Thymus (tissue), 11 donors: ENCODE measurements at regions not wholly inside any gene's neighbourhood (a gene's known extent, or its start where the extent isn't known, plus 50 kb on each side); places are given as distances from the start of the nearest gene placed in this dataset.

Experiments
- DNase-seq, 9 donors: peaks; one replicate each; pipeline ENCODE4 v3.0.0-alpha.2; 2013; ENCODE audit warnings: low spot score in 9 of 9, low read depth in 6 of 9, missing footprints in 1 of 9
- H3K27ac ChIP-seq, 2 donors: one replicate each; pipeline ENCODE4 v1.5.1; 2013; ENCODE audit warnings: control low read depth in 1 of 2, low read depth in 1 of 2, low read length in 1 of 2, mild to moderate bottlenecking in 1 of 2, moderate library complexity in 1 of 2
- H3K27me3 ChIP-seq, 2 donors: one replicate each; pipeline ENCODE4 v1.5.1; 2013; ENCODE audit warnings: low read length in 1 of 2; ENCODE audit not compliant: control insufficient read depth in 2 of 2, insufficient read depth in 1 of 2
- H3K36me3 ChIP-seq, 2 donors: one replicate each; pipeline ENCODE4 v1.5.1; 2013; ENCODE audit warnings: low read length in 1 of 2, mild to moderate bottlenecking in 1 of 2, moderate library complexity in 1 of 2; ENCODE audit not compliant: control insufficient read depth in 2 of 2, insufficient read depth in 2 of 2
- H3K4me1 ChIP-seq, 2 donors: one replicate each; pipeline ENCODE4 v1.5.1; 2013; ENCODE audit warnings: low read length in 2 of 2; ENCODE audit not compliant: control insufficient read depth in 2 of 2, insufficient read depth in 2 of 2
- H3K4me3 ChIP-seq, 2 donors: one replicate each; pipeline ENCODE4 v1.5.1; 2013; ENCODE audit warnings: low read length in 2 of 2, control low read depth in 1 of 2, mild to moderate bottlenecking in 1 of 2
- H3K9me3 ChIP-seq, 2 donors: one replicate each; pipeline ENCODE4 v1.5.1; 2013; ENCODE audit warnings: low read length in 1 of 2, mild to moderate bottlenecking in 1 of 2; ENCODE audit not compliant: control insufficient read depth in 2 of 2, insufficient read depth in 1 of 2
- WGBS: extraction: QIAGEN DNeasy Blood & Tissue Kit; methylation state at CpG from one replicate; pipeline ENCODE4 v1.1.7; 2013; 5-methylcytosine and 5-hydroxymethylcytosine counted together
- donor health status: healthy.

- WGBS = 57% methylated on average over 2 of the region's 2 CpGs
Observed at GRCh38 chr15:96700555-96700954, 370.1 kb downstream of the NR2F2 start.

GRCh38 chr15:96701443-96701842 is 370.9 kb downstream of the NR2F2 start:
- no peaks in the 10 kb centered on the region for H3K36me3 ChIP-seq
- 82% methylated on average over 2 of the region's 2 CpGs for WGBS
- no peaks in the 10 kb centered on the region for H3K4me1 ChIP-seq
- H3K9me3 ChIP-seq = no peaks in the 10 kb centered on the region
- DNase-seq = no peak
- no peaks in the 10 kb centered on the region for H3K27me3 ChIP-seq
- no peak overlapping the region for H3K27ac ChIP-seq
- no peak overlapping the region for H3K4me3 ChIP-seq

More at GRCh38 chr15:96700555-96700954, 370.1 kb downstream of the NR2F2 start:
- no peaks in the 10 kb centered on the region for H3K9me3 ChIP-seq
- DNase-seq = no peak
- H3K27ac ChIP-seq = no peak overlapping the region
- H3K36me3 ChIP-seq = no peaks in the 10 kb centered on the region
- no peak overlapping the region for H3K4me3 ChIP-seq
- H3K27me3 ChIP-seq = no peaks in the 10 kb centered on the region
- no peaks in the 10 kb centered on the region for H3K4me1 ChIP-seq

- Histone ChIP-seq H3K4me1 (no peaks in the 10 kb centered on the region), H3K4me3 (no peak overlapping the region), H3K9me3 (no peaks in the 10 kb centered on the region), H3K27me3 (no peaks in the 10 kb centered on the region), H3K36me3 (no peaks in the 10 kb centered on the region), H3K27ac (no peak overlapping the region)
- no peak for DNase-seq
- WGBS = 81% methylated on average over 2 of the region's 2 CpGs
Observed at GRCh38 chr15:96701877-96702276, 371.4 kb downstream of the NR2F2 start.

GRCh38 chr15:96702589-96702988 is 372.1 kb downstream of the NR2F2 start:
- H3K27me3 ChIP-seq = no peaks in the 10 kb centered on the region
- no peak for DNase-seq
- H3K27ac ChIP-seq = no peak overlapping the region
- no peaks in the 10 kb centered on the region for H3K9me3 ChIP-seq
- H3K36me3 ChIP-seq = no peaks in the 10 kb centered on the region
- H3K4me1 ChIP-seq = no peaks in the 10 kb centered on the region
- no peak overlapping the region for H3K4me3 ChIP-seq
- WGBS = 43% methylated on average over 4 of the region's 4 CpGs

GRCh38 chr15:96703091-96703490 is 372.6 kb downstream of the NR2F2 start:
- Histone ChIP-seq H3K4me3 (no peak overlapping the region), H3K27ac (no peak overlapping the region), H3K4me1 (no peaks in the 10 kb centered on the region), H3K36me3 (no peaks in the 10 kb centered on the region), H3K9me3 (no peaks in the 10 kb centered on the region), H3K27me3 (no peaks in the 10 kb centered on the region)
- WGBS = 40% methylated on average over 3 of the region's 3 CpGs
- DNase-seq = no peak

GRCh38 chr15:96703794-96704550 is 373.5 kb downstream of the NR2F2 start:
- Histone ChIP-seq H3K9me3 (no peaks in the 10 kb centered on the region), H3K27ac (no peak overlapping the region), H3K27me3 (no peaks in the 10 kb centered on the region), H3K4me1 (no peaks in the 10 kb centered on the region), H3K36me3 (no peaks in the 10 kb centered on the region), H3K4me3 (no peak overlapping the region)
- no peak for DNase-seq
- 63% methylated on average over 5 of the region's 5 CpGs for WGBS

- H3K4me3 ChIP-seq = no peak overlapping the region
- H3K27ac ChIP-seq = no peak overlapping the region
- 49% methylated on average over 6 of the region's 6 CpGs for WGBS
- no peaks in the 10 kb centered on the region for H3K9me3 ChIP-seq
- DNase-seq = no peak
- no peaks in the 10 kb centered on the region for H3K27me3 ChIP-seq
- no peaks in the 10 kb centered on the region for H3K36me3 ChIP-seq
- H3K4me1 ChIP-seq = no peaks in the 10 kb centered on the region
Observed at GRCh38 chr15:96716075-96716474, 385.6 kb downstream of the NR2F2 start.

- 96% methylated on average over 3 of the region's 3 CpGs for WGBS
- no peaks in the 10 kb centered on the region for H3K27me3 ChIP-seq
- no peaks in the 10 kb centered on the region for H3K9me3 ChIP-seq
- no peaks in the 10 kb centered on the region for H3K4me1 ChIP-seq
- H3K27ac ChIP-seq = no peak overlapping the region
- no peak overlapping the region for H3K4me3 ChIP-seq
- no peaks in the 10 kb centered on the region for H3K36me3 ChIP-seq
- DNase-seq = no peak
Observed at GRCh38 chr15:96716478-96716877, 386.0 kb downstream of the NR2F2 start.

- Histone ChIP-seq H3K4me3 (no peak overlapping the region), H3K27ac (no peak overlapping the region), H3K27me3 (no peaks in the 10 kb centered on the region), H3K4me1 (no peaks in the 10 kb centered on the region), H3K9me3 (no peaks in the 10 kb centered on the region), H3K36me3 (no peaks in the 10 kb centered on the region)
- 17% methylated on average over 8 of the region's 8 CpGs for WGBS
- DNase-seq = no peak
Observed at GRCh38 chr15:96720251-96720650, 389.8 kb downstream of the NR2F2 start.
